Sigmoid colon (tissue), 4 donors: ENCODE measurements at regions not wholly inside any gene's neighbourhood (a gene's known extent, or its start where the extent isn't known, plus 50 kb on each side); places are given as distances from the start of the nearest gene placed in this dataset.

Experiments
- EP300 ChIP-seq, 4 donors: sonication (generic); formaldehyde crosslinking; IDR thresholded peaks; one replicate each; pipeline ENCODE4 v1.6.1; 2017; ENCODE audit warnings: antibody characterized with exemption in 4 of 4
- POLR2AphosphoS5 ChIP-seq, 4 donors: sonication (generic); formaldehyde crosslinking; IDR thresholded peaks; one replicate each; pipeline ENCODE4 v1.6.1; 2017; ENCODE audit warnings: antibody characterized with exemption in 4 of 4
- TF ChIP-seq, protein P1 (sequence below), 4 experiments: fragments of 450-650 bp in 3 of 4; fragments of 200-600 bp in 1 of 4; IDR thresholded peaks; one replicate each; pipeline ENCODE4 v1.5.1; 2016 to 2019; ENCODE audit warnings: antibody characterized with exemption in 4 of 4, mild to moderate bottlenecking in 3 of 4, moderate library complexity in 2 of 4

DNA sequence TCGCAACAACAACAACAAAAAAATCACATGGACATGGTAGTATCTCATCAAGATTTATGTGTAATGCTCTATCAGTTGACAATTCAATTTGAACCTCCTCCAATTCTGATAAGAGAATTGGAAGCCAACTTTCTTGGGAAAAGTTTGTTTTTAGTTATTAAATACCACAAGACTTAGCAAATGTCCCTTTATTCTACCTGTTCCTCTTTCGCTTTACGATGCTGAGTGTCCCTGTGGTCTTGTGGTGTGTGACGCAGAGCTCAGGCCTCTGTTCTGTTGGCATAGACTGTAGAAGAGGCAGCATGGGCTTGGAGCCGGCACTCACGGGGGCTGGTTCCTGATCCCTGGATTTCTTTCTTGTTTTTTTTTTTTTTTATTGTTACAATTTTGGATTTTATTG is 76.7 kb downstream of the PSMB1 start:
- TF ChIP-seq EP300 (IDR thresholded peaks at IDR 0.05) (no peak), POLR2AphosphoS5 (IDR thresholded peaks at IDR 0.05) (no peak)
- TF ChIP-seq, protein P1, sequence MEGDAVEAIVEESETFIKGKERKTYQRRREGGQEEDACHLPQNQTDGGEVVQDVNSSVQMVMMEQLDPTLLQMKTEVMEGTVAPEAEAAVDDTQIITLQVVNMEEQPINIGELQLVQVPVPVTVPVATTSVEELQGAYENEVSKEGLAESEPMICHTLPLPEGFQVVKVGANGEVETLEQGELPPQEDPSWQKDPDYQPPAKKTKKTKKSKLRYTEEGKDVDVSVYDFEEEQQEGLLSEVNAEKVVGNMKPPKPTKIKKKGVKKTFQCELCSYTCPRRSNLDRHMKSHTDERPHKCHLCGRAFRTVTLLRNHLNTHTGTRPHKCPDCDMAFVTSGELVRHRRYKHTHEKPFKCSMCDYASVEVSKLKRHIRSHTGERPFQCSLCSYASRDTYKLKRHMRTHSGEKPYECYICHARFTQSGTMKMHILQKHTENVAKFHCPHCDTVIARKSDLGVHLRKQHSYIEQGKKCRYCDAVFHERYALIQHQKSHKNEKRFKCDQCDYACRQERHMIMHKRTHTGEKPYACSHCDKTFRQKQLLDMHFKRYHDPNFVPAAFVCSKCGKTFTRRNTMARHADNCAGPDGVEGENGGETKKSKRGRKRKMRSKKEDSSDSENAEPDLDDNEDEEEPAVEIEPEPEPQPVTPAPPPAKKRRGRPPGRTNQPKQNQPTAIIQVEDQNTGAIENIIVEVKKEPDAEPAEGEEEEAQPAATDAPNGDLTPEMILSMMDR (IDR thresholded peaks at IDR 0.05) = no peak
